ENCODE measurements at regions not wholly inside any gene's neighbourhood (a gene's known extent, or its start where the extent isn't known, plus 50 kb on each side); places are given as distances from the start of the nearest gene placed in this dataset.

DNA sequence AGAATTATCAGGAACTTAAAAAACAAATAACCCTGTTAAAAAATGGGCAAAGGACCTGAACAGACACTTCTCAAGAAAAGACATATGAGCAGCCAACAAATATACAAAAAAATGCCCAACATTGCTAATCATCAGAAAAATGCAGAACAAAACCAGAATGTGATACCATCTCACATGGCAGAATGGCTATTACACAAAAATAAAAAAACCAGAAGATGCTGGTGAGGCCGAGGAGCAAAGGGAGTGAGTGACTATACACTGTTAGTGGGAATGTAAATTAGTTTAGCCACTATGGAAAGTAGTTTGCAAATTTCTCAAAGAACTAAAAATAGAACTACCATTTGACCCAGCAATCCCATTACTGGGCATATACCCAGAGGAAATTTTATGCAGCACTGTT lies 95.8 kb upstream of the DSEL start:
- Histone ChIP-seq H2AFZ (ENCODE audit: low read depth) (no peak overlapping the region), H3K79me2 (ENCODE audit: insufficient read depth, low read depth) (no peaks in the 10 kb centered on the region), H3K4me3 (IDR thresholded peaks at IDR 0.05; ENCODE audit: insufficient read depth, low read depth, low read length) (no peak overlapping the region), H3K9ac (no peak overlapping the region), H3K4me1 (ENCODE audit: low read depth, poor library complexity, severe bottlenecking) (no peaks in the 10 kb centered on the region), H3K27me3 (ENCODE audit: insufficient read depth, low read depth) (no peaks in the 10 kb centered on the region), H4K20me1 (ENCODE audit: insufficient read depth) (no peaks in the 10 kb centered on the region), H3K36me3 (ENCODE audit: insufficient read depth) (no peaks in the 10 kb centered on the region), H3K27ac (no peak overlapping the region), H3K4me2 (no peak overlapping the region)
- TF ChIP-seq, protein P1, sequence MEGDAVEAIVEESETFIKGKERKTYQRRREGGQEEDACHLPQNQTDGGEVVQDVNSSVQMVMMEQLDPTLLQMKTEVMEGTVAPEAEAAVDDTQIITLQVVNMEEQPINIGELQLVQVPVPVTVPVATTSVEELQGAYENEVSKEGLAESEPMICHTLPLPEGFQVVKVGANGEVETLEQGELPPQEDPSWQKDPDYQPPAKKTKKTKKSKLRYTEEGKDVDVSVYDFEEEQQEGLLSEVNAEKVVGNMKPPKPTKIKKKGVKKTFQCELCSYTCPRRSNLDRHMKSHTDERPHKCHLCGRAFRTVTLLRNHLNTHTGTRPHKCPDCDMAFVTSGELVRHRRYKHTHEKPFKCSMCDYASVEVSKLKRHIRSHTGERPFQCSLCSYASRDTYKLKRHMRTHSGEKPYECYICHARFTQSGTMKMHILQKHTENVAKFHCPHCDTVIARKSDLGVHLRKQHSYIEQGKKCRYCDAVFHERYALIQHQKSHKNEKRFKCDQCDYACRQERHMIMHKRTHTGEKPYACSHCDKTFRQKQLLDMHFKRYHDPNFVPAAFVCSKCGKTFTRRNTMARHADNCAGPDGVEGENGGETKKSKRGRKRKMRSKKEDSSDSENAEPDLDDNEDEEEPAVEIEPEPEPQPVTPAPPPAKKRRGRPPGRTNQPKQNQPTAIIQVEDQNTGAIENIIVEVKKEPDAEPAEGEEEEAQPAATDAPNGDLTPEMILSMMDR (conservative IDR thresholded peaks at IDR 0.05; ENCODE audit: low read depth, low read length) = no peak

DNA sequence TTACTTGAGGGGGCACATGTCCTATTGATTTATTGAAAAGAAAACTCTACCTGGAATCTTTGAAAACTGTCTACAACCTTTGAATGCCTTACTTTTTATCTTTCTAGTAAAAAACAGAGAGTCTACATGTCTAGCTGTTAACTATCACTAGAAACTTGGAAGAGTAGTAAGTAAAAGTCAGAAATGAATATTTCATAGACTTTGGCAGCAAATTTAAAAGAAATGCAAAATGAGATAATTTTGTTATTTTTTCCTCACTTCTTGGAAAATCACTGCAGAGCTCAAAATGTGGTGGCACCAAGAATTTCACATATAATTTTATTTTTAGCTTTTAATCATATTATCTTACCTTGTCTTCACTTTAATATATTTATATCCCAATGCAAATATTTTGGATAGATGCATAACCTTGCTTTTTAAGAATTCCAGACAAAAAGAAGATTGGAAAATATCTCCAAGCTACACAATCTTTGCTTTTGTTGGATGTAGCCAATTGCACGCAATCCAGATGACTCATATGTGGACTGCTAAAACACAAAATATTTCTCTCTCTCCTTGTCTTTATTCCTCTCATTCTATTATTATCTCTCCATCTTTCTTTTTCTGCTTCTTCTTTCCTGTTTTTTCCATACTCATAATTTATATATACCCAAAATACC lies 92.2 kb upstream of the DSEL start:
- Histone ChIP-seq H3K27ac (no peak overlapping the region), H2AFZ (ENCODE audit: low read depth) (no peak overlapping the region)

DNA sequence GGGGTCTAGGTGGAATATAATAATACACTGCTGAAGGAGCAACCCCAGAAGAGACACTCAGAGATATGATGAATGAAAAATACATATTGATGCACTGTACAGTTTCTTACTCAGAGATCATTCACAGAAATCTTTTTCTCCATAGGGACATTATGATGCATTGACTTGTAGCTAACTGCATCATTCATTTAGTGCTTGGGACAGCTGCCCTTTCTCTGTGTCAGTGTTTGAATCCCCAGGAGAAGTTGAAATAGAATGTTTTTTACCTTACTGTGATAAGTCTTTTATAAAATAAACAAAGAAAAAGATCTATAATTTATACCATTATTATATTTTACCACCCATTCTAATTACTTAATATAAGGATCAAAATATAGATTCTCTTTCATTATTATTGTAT lies 91.7 kb upstream of the DSEL start:
- H3K27ac ChIP-seq = no peak overlapping the region
- H3K4me3 ChIP-seq (IDR thresholded peaks at IDR 0.05; ENCODE audit: insufficient read depth, low read depth, low read length) = no peak overlapping the region
- H3K79me2 ChIP-seq (ENCODE audit: insufficient read depth, low read depth) = no peaks in the 10 kb centered on the region
- no peaks in the 10 kb centered on the region for H3K36me3 ChIP-seq (ENCODE audit: insufficient read depth)
- no peaks in the 10 kb centered on the region for H3K4me1 ChIP-seq (ENCODE audit: low read depth, poor library complexity, severe bottlenecking)
- H3K9ac ChIP-seq = no peak overlapping the region
- no peak overlapping the region for H2AFZ ChIP-seq (ENCODE audit: low read depth)
- H3K27me3 ChIP-seq (ENCODE audit: insufficient read depth, low read depth) = no peaks in the 10 kb centered on the region
- H3K4me2 ChIP-seq = no peak overlapping the region
- H4K20me1 ChIP-seq (ENCODE audit: insufficient read depth) = no peaks in the 10 kb centered on the region
- TF ChIP-seq, protein P1 (conservative IDR thresholded peaks at IDR 0.05; ENCODE audit: low read depth, low read length) = no peak

More for the DNA sequence above, 92.2 kb upstream of the DSEL start:
- Histone ChIP-seq H3K9ac (no peak overlapping the region), H3K4me3 (IDR thresholded peaks at IDR 0.05; ENCODE audit: insufficient read depth, low read depth, low read length) (no peak overlapping the region), H3K4me1 (ENCODE audit: low read depth, poor library complexity, severe bottlenecking) (no peaks in the 10 kb centered on the region), H3K4me2 (no peak overlapping the region), H3K27me3 (ENCODE audit: insufficient read depth, low read depth) (no peaks in the 10 kb centered on the region), H3K36me3 (ENCODE audit: insufficient read depth) (no peaks in the 10 kb centered on the region), H4K20me1 (ENCODE audit: insufficient read depth) (no peaks in the 10 kb centered on the region), H3K79me2 (ENCODE audit: insufficient read depth, low read depth) (no peaks in the 10 kb centered on the region)
- TF ChIP-seq, protein P1 (conservative IDR thresholded peaks at IDR 0.05; ENCODE audit: low read depth, low read length) = no peak

DNA sequence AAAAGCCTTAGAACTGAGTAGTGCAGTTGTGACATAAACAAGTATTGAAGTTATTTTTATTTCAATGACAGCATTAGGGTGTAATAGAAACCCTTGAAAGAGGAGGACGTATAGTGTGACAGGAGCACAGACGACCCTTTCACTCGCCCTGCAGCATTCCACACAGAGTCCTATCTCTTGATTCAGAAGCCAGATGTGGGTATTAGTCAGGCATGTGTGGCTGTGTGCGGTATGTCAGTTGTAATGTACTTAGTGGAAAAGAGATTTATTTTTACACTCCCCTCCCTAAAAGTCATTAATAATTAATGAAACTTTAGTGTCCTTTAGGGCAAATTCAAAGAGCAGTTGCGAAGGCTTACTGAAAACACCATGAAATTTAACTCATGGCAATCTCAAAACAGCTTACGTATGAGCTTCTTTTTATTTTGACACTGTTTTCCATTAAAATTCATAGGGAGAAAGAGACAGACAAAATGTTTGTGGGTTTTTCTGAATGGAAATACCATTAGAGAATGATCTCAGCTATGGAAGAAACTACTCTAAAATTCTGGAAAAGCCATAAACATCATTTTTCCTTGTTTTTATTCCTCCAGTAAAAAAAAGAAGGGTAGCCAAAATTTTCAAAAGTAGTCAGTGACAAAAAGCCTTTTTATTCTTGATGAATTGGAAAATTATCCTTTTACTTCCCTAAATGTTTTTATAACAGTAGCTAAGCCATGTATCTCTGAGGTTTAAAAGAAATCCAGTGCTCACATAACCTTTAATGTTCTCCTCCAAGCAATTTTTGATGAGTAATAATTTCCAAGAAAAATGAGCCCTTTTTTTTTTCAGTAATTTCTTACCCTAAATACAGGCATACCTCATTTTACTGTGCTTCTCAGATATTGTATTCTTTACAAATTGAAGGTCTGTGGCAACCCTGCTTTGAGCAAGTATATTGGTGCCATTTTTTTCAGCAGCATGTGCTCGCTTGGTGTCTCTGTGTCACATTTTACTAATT lies 84.0 kb upstream of the DSEL start:
- Histone ChIP-seq H3K79me2 (ENCODE audit: insufficient read depth, low read depth) (no peaks in the 10 kb centered on the region), H4K20me1 (ENCODE audit: insufficient read depth) (no peaks in the 10 kb centered on the region), H3K9ac (no peak overlapping the region), H3K36me3 (ENCODE audit: insufficient read depth) (no peaks in the 10 kb centered on the region), H2AFZ (ENCODE audit: low read depth) (no peak overlapping the region), H3K4me1 (ENCODE audit: low read depth, poor library complexity, severe bottlenecking) (no peaks in the 10 kb centered on the region), H3K4me3 (IDR thresholded peaks at IDR 0.05; ENCODE audit: insufficient read depth, low read depth, low read length) (no peak overlapping the region), H3K27me3 (ENCODE audit: insufficient read depth, low read depth) (no peaks in the 10 kb centered on the region), H3K27ac (no peak overlapping the region), H3K4me2 (no peak overlapping the region)
- TF ChIP-seq, protein P1 (conservative IDR thresholded peaks at IDR 0.05; ENCODE audit: low read depth, low read length) = no peak

Measured in KMS-11 (cell line).